Activated T-helper 2 cell treated with anti-CD3 and anti-CD28 coated beads, Interferon-gamma antibody, Interleukin-2, Interleukin-4, amounts not matched to agents 10 μg/mL and 5 μg/mL and 100 μg/mL, durations not matched to agents 14 hours and 24 hours and 36 hours (primary cell): ENCODE measurements at regions not wholly inside any gene's neighbourhood (a gene's known extent, or its start where the extent isn't known, plus 50 kb on each side); places are given as distances from the start of the nearest gene placed in this dataset.

ENCODE experiments used
- DNase-seq: peaks from one replicate; pipeline ENCODE4 v3.0.0; 2021; ENCODE audit warnings: low spot score
- H3K27ac Mint-ChIP-seq: one replicate; pipeline ENCODE4 v1.8.0; 2021; ENCODE audit warnings: mixed read lengths
- H3K27me3 Mint-ChIP-seq: one replicate; pipeline ENCODE4 v1.8.0; 2021; ENCODE audit warnings: low read depth, mixed read lengths
- H3K36me3 Mint-ChIP-seq: one replicate; pipeline ENCODE4 v1.8.0; 2021; ENCODE audit warnings: low read depth, mixed read lengths
- H3K4me1 Mint-ChIP-seq: one replicate; pipeline ENCODE4 v1.8.0; 2021; ENCODE audit warnings: low read depth, mixed read lengths
- H3K4me3 Mint-ChIP-seq: one replicate; pipeline ENCODE4 v1.8.0; 2021; ENCODE audit warnings: low read depth, mild to moderate bottlenecking, moderate library complexity, mixed read lengths
- H3K9me3 Mint-ChIP-seq: one replicate; pipeline ENCODE4 v1.8.0; 2021; ENCODE audit warnings: mixed read lengths
- intact Hi-C: fragments of 100-400 bp; cut with micrococcal nuclease; formaldehyde crosslinking; loops from one replicate; pipeline ENCODE4 v1.15.1; 2023

DNA sequence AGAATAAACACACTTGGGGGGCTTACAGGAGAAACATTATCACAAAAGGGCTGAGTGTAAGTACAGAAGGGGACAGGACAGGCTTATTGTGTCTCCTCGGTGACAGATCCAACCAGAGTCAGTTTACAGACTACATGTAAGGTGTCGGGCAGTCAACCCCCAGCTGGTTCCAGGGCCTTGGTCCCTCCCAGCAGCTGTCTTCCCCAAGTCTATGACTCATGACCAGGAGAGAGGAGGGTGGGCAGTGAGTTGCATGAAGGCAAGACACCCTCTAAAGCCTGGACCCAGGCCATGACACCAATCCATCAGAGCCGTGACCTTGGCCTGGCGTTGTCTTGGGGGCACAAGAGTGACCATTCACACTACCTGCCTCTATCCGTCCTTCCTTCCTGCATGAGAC lies 276.2 kb upstream of the CCL2 start:
- no peak overlapping the region for H3K27ac Mint-ChIP-seq
- no peaks in the 10 kb centered on the region for H3K36me3 Mint-ChIP-seq
- DNase-seq: no peak
- intact Hi-C loops: no loop called here
- H3K4me1 Mint-ChIP-seq: no peaks in the 10 kb centered on the region
- peaks cover 4% of the 10 kb centered on the region for H3K27me3 Mint-ChIP-seq
- H3K9me3 Mint-ChIP-seq: no peaks in the 10 kb centered on the region
- H3K4me3 Mint-ChIP-seq: no peak overlapping the region

DNA sequence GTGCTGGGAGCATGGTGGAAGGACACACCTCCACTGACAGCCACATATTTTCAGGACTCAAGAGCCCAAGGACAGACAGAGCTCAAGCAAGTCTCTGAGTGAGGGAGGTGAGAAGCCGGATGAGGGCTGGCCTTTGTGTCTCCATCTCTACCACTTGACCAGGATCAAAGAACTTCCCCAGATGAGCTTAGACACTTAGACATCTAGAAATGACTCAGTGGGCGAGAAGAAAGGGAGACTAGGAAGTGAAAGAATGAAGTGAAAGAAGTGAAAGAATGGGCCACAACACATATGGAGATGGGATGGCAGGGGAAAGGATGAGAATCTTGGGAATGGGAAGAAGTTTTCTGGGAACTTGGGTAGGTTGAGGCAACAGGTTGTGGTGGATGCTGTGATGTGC lies 274.9 kb upstream of the CCL2 start:
- intact Hi-C loops: no loop called here
- no peak overlapping the region for H3K4me3 Mint-ChIP-seq
- H3K9me3 Mint-ChIP-seq: no peaks in the 10 kb centered on the region
- peaks cover 2% of the 10 kb centered on the region for H3K27me3 Mint-ChIP-seq
- no peaks in the 10 kb centered on the region for H3K36me3 Mint-ChIP-seq
- H3K4me1 Mint-ChIP-seq: no peaks in the 10 kb centered on the region
- no peak for DNase-seq
- no peak overlapping the region for H3K27ac Mint-ChIP-seq

GRCh38 chr17:33981711-33982601 lies 273.1 kb upstream of the CCL2 start:
- no peak overlapping the region for H3K4me3 Mint-ChIP-seq
- intact Hi-C loops: no loop called here
- H3K4me1 Mint-ChIP-seq: no peaks in the 10 kb centered on the region
- H3K9me3 Mint-ChIP-seq: no peaks in the 10 kb centered on the region
- H3K27ac Mint-ChIP-seq: no peak overlapping the region
- no peaks in the 10 kb centered on the region for H3K36me3 Mint-ChIP-seq
- DNase-seq: no peak
- H3K27me3 Mint-ChIP-seq: no peaks in the 10 kb centered on the region

DNA sequence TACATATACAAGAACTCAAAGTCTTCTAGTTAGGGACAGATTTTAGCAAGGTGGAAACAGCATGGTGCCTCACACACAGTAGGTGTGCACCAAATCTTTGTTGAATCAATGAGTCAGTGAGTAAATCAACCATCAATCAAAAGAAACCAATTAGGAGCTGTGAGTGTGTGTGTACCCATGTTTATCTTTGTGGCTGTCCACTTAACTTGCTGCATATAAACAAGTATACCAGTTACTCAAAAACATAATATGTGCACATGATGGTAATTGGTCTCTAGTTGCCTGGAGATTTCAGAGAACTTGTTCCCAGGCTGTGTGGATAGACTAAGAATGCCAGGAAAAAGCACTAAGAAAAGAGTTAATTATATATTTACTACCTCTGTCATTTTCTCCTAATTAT lies 272.2 kb upstream of the CCL2 start:
- Mint-ChIP-seq H3K4me3 (no peak overlapping the region), H3K27me3 (no peaks in the 10 kb centered on the region), H3K36me3 (no peaks in the 10 kb centered on the region), H3K4me1 (no peaks in the 10 kb centered on the region), H3K27ac (no peak overlapping the region), H3K9me3 (no peaks in the 10 kb centered on the region)
- intact Hi-C loops: no loop called here
- no peak for DNase-seq

DNA sequence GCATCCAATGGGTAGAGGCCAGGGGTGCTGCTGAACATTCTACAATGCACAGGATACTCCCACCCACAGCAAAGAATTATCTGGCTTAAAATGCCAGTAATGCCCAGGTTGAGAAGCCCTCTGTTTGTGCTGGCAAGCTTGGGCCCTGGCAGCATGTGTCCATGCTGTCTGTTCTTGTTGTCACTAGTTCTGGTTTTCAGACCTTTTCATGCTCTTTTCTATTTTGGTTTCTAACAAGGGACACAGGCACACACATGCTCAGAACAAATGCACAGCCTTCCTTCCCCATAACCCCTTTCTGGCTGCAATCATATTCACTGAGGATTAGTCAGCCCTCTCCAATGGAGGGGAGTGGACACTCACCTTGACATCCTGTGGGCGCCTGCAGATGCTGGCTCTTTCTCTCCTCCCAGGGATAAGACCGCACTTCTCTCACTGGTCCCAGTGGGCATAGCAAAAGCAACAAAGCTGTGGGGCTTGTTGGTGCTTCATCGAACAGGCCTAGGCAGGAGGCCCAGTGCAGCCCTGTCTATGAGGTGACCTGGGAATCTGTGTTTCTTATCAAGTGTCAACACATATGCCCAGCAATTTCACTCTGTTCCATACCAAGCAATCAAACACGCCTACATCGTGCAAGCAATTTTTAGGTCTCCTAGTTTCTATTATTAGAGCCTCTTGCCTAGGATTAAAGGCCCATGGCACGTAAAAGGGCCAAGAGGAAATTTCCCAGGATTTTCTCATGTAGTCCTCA lies 271.1 kb upstream of the CCL2 start:
- no peaks in the 10 kb centered on the region for H3K9me3 Mint-ChIP-seq
- DNase-seq: no peak

GRCh38 chr17:33986088-33986487 lies 269.0 kb upstream of the CCL2 start:
- intact Hi-C loops: no loop called here
- DNase-seq: no peak
- Mint-ChIP-seq H3K27me3 (peaks cover 18% of the 10 kb centered on the region), H3K4me3 (no peak overlapping the region), H3K27ac (no peak overlapping the region), H3K9me3 (no peaks in the 10 kb centered on the region), H3K4me1 (no peaks in the 10 kb centered on the region), H3K36me3 (no peaks in the 10 kb centered on the region)

More for the DNA sequence above, 271.1 kb upstream of the CCL2 start:
- Mint-ChIP-seq H3K36me3 (no peaks in the 10 kb centered on the region), H3K4me1 (no peaks in the 10 kb centered on the region), H3K27ac (no peak overlapping the region), H3K4me3 (no peak overlapping the region), H3K27me3 (peaks cover 7% of the 10 kb centered on the region)
- intact Hi-C loops: no loop called here

DNA sequence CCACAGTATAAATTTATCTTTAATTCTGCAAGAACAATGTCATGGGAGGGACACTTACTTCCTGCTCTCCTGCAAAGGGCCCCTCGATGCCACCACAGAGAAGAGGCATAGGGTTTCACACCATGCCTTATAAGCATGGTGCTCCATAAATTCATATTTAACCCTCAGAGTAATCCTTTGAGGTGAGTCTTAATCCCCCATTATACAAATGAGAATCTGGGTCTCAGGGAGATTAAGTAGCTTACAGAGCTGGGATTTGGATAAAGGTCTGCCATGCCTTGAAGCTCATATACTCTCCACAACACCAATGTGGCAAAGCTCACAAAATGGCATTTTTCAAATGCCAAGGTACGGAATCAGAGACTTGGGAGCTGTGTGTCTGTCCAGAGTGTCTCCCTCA lies 268.5 kb upstream of the CCL2 start:
- H3K4me1 Mint-ChIP-seq: no peaks in the 10 kb centered on the region
- no peak overlapping the region for H3K27ac Mint-ChIP-seq
- DNase-seq: no peak
- no peak overlapping the region for H3K4me3 Mint-ChIP-seq
- H3K36me3 Mint-ChIP-seq: no peaks in the 10 kb centered on the region
- no peaks in the 10 kb centered on the region for H3K9me3 Mint-ChIP-seq
- peaks cover 18% of the 10 kb centered on the region for H3K27me3 Mint-ChIP-seq
- intact Hi-C loops: no loop called here

DNA sequence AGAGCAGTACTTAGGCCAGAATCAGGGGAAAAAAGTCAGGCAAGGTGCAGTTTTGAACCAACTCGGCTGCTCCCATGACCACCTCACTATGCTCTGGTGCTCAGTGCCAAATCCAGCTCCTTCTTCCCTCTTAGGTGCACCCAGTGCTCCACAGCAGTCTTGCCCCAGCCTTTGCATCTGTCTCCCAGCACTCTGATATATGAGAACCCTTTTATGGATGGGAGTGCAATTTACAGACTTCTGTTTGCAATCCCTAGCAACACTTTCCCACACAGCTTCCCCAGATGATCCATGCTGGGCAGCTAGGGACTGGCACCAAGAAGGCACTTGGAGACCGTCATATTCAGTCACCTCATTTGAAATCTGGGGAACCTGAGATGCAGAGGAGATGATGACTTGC lies 267.9 kb upstream of the CCL2 start:
- H3K27me3 Mint-ChIP-seq: peaks cover 18% of the 10 kb centered on the region
- H3K4me1 Mint-ChIP-seq: no peaks in the 10 kb centered on the region
- H3K36me3 Mint-ChIP-seq: no peaks in the 10 kb centered on the region
- H3K4me3 Mint-ChIP-seq: no peak overlapping the region
- H3K9me3 Mint-ChIP-seq: no peaks in the 10 kb centered on the region
- no peak overlapping the region for H3K27ac Mint-ChIP-seq
- intact Hi-C loops: no loop called here
- DNase-seq: no peak

- Mint-ChIP-seq H3K36me3 (no peaks in the 10 kb centered on the region), H3K4me3 (no peak overlapping the region), H3K27ac (no peak overlapping the region), H3K4me1 (no peaks in the 10 kb centered on the region), H3K27me3 (peaks cover 18% of the 10 kb centered on the region), H3K9me3 (no peaks in the 10 kb centered on the region)
- intact Hi-C loops: no loop called here
- no peak for DNase-seq
Observed at GRCh38 chr17:33989361-33990148, 265.5 kb upstream of the CCL2 start.

GRCh38 chr17:33990943-33991706 lies 264.0 kb upstream of the CCL2 start:
- H3K9me3 Mint-ChIP-seq: no peaks in the 10 kb centered on the region
- no peak for DNase-seq
- H3K27ac Mint-ChIP-seq: no peak overlapping the region
- H3K4me1 Mint-ChIP-seq: no peaks in the 10 kb centered on the region
- H3K36me3 Mint-ChIP-seq: no peaks in the 10 kb centered on the region
- intact Hi-C loops: no loop called here
- H3K4me3 Mint-ChIP-seq: no peak overlapping the region
- peaks cover 18% of the 10 kb centered on the region for H3K27me3 Mint-ChIP-seq

GRCh38 chr17:33992113-33992512 lies 263.0 kb upstream of the CCL2 start:
- DNase-seq: no peak
- H3K4me1 Mint-ChIP-seq: no peaks in the 10 kb centered on the region
- intact Hi-C loops: no loop called here
- no peak overlapping the region for H3K27ac Mint-ChIP-seq
- no peaks in the 10 kb centered on the region for H3K9me3 Mint-ChIP-seq
- peaks cover 18% of the 10 kb centered on the region for H3K27me3 Mint-ChIP-seq
- H3K4me3 Mint-ChIP-seq: no peak overlapping the region
- H3K36me3 Mint-ChIP-seq: no peaks in the 10 kb centered on the region

DNA sequence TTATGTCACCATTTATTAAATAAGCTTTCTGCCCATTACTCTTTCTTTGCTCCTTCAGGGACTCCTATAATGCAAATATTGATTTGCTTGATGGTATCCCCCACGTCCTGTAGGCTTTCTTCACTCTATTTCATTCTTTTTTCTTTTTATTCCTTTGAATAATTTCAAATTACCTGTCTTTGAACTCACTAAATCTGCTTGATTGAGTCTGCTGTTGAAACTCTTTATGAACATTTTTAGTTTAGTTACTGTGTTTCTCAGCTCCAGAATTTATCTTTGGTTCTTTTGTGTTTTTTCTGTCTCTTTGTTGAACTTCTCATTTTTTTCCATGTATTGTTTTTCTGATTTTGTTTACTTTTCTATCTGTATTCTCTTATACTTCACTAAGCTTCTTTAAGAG lies 254.4 kb upstream of the CCL2 start:
- no peak overlapping the region for H3K27ac Mint-ChIP-seq
- intact Hi-C loops: no loop called here
- no peaks in the 10 kb centered on the region for H3K36me3 Mint-ChIP-seq
- H3K4me1 Mint-ChIP-seq: no peaks in the 10 kb centered on the region
- H3K27me3 Mint-ChIP-seq: peaks cover 6% of the 10 kb centered on the region
- DNase-seq: no peak
- peaks cover 22% of the 10 kb centered on the region for H3K9me3 Mint-ChIP-seq
- H3K4me3 Mint-ChIP-seq: no peak overlapping the region
